Endothelial cell of umbilical vein (primary cell): ENCODE measurements at regions not wholly inside any gene's neighbourhood (a gene's known extent, or its start where the extent isn't known, plus 50 kb on each side); places are given as distances from the start of the nearest gene placed in this dataset.

Experiments
- BruUV-seq: library from RNA; stranded (reverse); fragments of 400-500 nt; replicated peaks from 2 replicates; lab custom pipeline; 2021; lab: Mats Ljungman, UMichigan
- CTCF ChIA-PET: fragments of 300-600, 350-600 bp; sonication (Branson Sonifier 250); formaldehyde crosslinking; loops from one replicate; lab custom pipeline; 2021; ENCODE audit warnings: antibody characterized with exemption, inconsistent platforms; lab: Charles Lee
- POLR2A ChIA-PET: fragments of 300-600, 350-600 bp; sonication (Branson Sonifier 250); formaldehyde crosslinking; loops from one replicate; lab custom pipeline; 2021; ENCODE audit warnings: antibody characterized with exemption, inconsistent platforms; lab: Charles Lee
- DNase-seq: peaks from one replicate; pipeline ENCODE4 v3.0.0-alpha.2; 2011; ENCODE audit warnings: low read depth, low spot score
- FAIRE-seq: peaks from 2 replicates; lab custom pipeline; 2011; peaks lifted over from hg19 to GRCh38; lab: Jason Lieb, UNC
- H2AFZ ChIP-seq: 2 replicates; pipeline ENCODE4 v1.6.0; 2012; ENCODE audit warnings: low read depth, low read length, control low read depth, inconsistent platforms
- H3K27ac ChIP-seq: 2 replicates; pipeline ENCODE4 v1.5.1; 2011; ENCODE audit warnings: low read depth, mild to moderate bottlenecking, control low read depth, low read length, moderate library complexity; ENCODE audit not compliant: insufficient read depth
- H3K27me3 ChIP-seq, 2 experiments: 2 replicates each; pipeline versions ENCODE4 v1.6.0 to v1.6.1; 2011; ENCODE audit warnings: low read length in 2 of 2, mixed read lengths in 1 of 2; ENCODE audit not compliant: control insufficient read depth in 2 of 2, insufficient read depth in 2 of 2
- H3K36me3 ChIP-seq, 2 experiments: 2 replicates in 1 of 2; 3 replicates in 1 of 2; pipeline ENCODE4 v1.5.1; 2011; ENCODE audit warnings: low read length in 2 of 2, mild to moderate bottlenecking in 1 of 2, moderate library complexity in 1 of 2; ENCODE audit not compliant: control insufficient read depth in 2 of 2, insufficient read depth in 2 of 2; ENCODE audit errors: extremely low read depth in 1 of 2
- H3K4me1 ChIP-seq: 3 replicates; pipeline ENCODE4 v1.5.1; 2011; ENCODE audit warnings: mild to moderate bottlenecking, low read length; ENCODE audit not compliant: control insufficient read depth, insufficient read depth; ENCODE audit errors: extremely low read depth
- H3K4me2 ChIP-seq: 2 replicates; pipeline ENCODE4 v1.6.1; 2011; ENCODE audit warnings: low read length, control low read depth, mixed read lengths; ENCODE audit not compliant: insufficient read depth
- H3K4me3 ChIP-seq, 3 experiments: fragments of 200-600 bp in 1 of 3; sonication (generic), shearing (Covaris generic) in 1 of 3; replicated peaks in 1 of 3; 2 replicates each; pipeline ENCODE4 v1.5.1; 2011 to 2016; ENCODE audit warnings: control low read depth in 3 of 3, low read length in 3 of 3, mild to moderate bottlenecking in 2 of 3, inconsistent platforms in 1 of 3, low read depth in 1 of 3, moderate library complexity in 1 of 3; ENCODE audit not compliant: insufficient read depth in 1 of 3
- H3K79me2 ChIP-seq: 2 replicates; pipeline ENCODE4 v1.6.0; 2012; ENCODE audit warnings: low read length, inconsistent platforms; ENCODE audit not compliant: control insufficient read depth, insufficient read depth
- H3K9ac ChIP-seq: replicated peaks from 2 replicates; pipeline ENCODE3; 2011; ENCODE audit warnings: low read length, control low read depth; ENCODE audit not compliant: insufficient read depth; ENCODE audit errors: extremely low read depth
- H3K9me1 ChIP-seq: replicated peaks from 3 replicates; pipeline ENCODE4 v1.6.0; 2011; ENCODE audit warnings: mild to moderate bottlenecking, low read length; ENCODE audit not compliant: control insufficient read depth, insufficient read depth; ENCODE audit errors: extremely low read depth
- H3K9me3 ChIP-seq: replicated peaks from 2 replicates; pipeline ENCODE4 v1.5.1; 2012; ENCODE audit warnings: low read length, inconsistent platforms; ENCODE audit not compliant: control insufficient read depth, insufficient read depth
- H4K20me1 ChIP-seq: replicated peaks from 2 replicates; pipeline ENCODE3; 2011; ENCODE audit warnings: mild to moderate bottlenecking, low read length; ENCODE audit not compliant: control insufficient read depth, insufficient read depth; ENCODE audit errors: extremely low read depth
- EZH2 ChIP-seq: IDR thresholded peaks from 2 replicates; pipeline ENCODE4 v1.6.1; 2012; ENCODE audit warnings: borderline replicate concordance, low read depth, mild to moderate bottlenecking, moderate library complexity, low read length, inconsistent platforms; ENCODE audit not compliant: severe bottlenecking
- FOS ChIP-seq: IDR thresholded peaks from 2 replicates; pipeline ENCODE4 v1.6.1; 2011; ENCODE audit warnings: mild to moderate bottlenecking, low read length, moderate library complexity, borderline replicate concordance; ENCODE audit not compliant: insufficient read depth
- GATA2 ChIP-seq: IDR thresholded peaks from 2 replicates; pipeline ENCODE4 v1.7.0; 2011; ENCODE audit warnings: low read depth, mild to moderate bottlenecking, moderate library complexity, mixed read lengths, low read length; ENCODE audit not compliant: insufficient read length, insufficient read depth
- JUN ChIP-seq: IDR thresholded peaks from 2 replicates; pipeline ENCODE4 v1.6.1; 2011; ENCODE audit warnings: borderline replicate concordance, low read depth; ENCODE audit not compliant: insufficient read length, insufficient read depth
- MYC ChIP-seq: IDR thresholded peaks from one replicate; pipeline ENCODE4 v1.6.1; 2011; ENCODE audit warnings: mild to moderate bottlenecking, low read depth, low read length
- POLR2A ChIP-seq: IDR thresholded peaks from 2 replicates; pipeline ENCODE4 v1.6.1; 2012; ENCODE audit warnings: low read depth, mild to moderate bottlenecking, control low read depth, low read length
- POLR2AphosphoS5 ChIP-seq: IDR thresholded peaks from 2 replicates; pipeline ENCODE4 v1.6.1; 2012; ENCODE audit warnings: low read depth, mild to moderate bottlenecking, control low read depth, low read length, moderate library complexity; ENCODE audit not compliant: insufficient read depth
- dilution Hi-C: fragments of 300-500 bp; cut with MboI; formaldehyde crosslinking; loops from one replicate; pipeline ENCODE4 v1.15.0; 2019; ENCODE audit warnings: low sequenced_read_pairs; ENCODE audit not compliant: extremely low pct_ligation_motif_present
- intact Hi-C: fragments of 100-400 bp; cut with micrococcal nuclease; formaldehyde crosslinking; loops from one replicate; pipeline ENCODE4 v1.10.0; 2022
- TF ChIP-seq, protein P1 (sequence below), 2 donors: IDR thresholded peaks; 1 replicate in 1 of 2; 2 replicates in 1 of 2; pipeline ENCODE4 v1.5.1; 2011; ENCODE audit warnings: low read length in 2 of 2, mild to moderate bottlenecking in 2 of 2, moderate library complexity in 2 of 2, control low read depth in 1 of 2, inconsistent platforms in 1 of 2, low read depth in 1 of 2; ENCODE audit not compliant: insufficient read depth in 1 of 2; ENCODE audit errors: extremely low read depth in 1 of 2
- TF ChIP-seq, protein P2 (sequence below): IDR thresholded peaks from 2 replicates; pipeline ENCODE4 v1.6.1; 2011; ENCODE audit not compliant: insufficient read depth, insufficient read length

- FAIRE-seq (peak; percentile 91), DNase-seq (peak; percentile 97)
- Histone ChIP-seq H3K4me1 (peaks cover 71% of the 10 kb centered on the region), H3K79me2 (no peaks in the 10 kb centered on the region), H3K4me3 (no peak overlapping the region), H4K20me1 (no peaks in the 10 kb centered on the region), H3K9me1 (no peaks in the 10 kb centered on the region), H3K27ac (peak overlapping the region; percentile 92), H3K4me2 (peak overlapping the region; percentile 54), H2AFZ (peak overlapping the region; percentile 24), H3K36me3 (no peaks in the 10 kb centered on the region), H3K9ac (peak overlapping the region; percentile 44), H3K27me3 (no peaks in the 10 kb centered on the region), H3K9me3 (no peaks in the 10 kb centered on the region)
- BruUV-seq, result TSS peak; percentile 92
- CTCF ChIA-PET, result interaction anchor here (0.9 to 3.9 kb wide), 7 partner anchors 12 to 123 kb away, joined by 3 to 16 read pairs (median 3); partner anchors contain the start of gene ARHGEF3
- POLR2A ChIA-PET, result interaction anchor here (0.6 kb wide), 1 partner anchor 241 kb away, joined by 3 read pairs; no protein-coding TSS in a partner anchor
- intact Hi-C loops (loop anchor here (1.0 to 5.0 kb wide), 6 partner anchors 58 to 241 kb away; partner anchors contain the start of gene TASOR), dilution Hi-C loops (no loop called here)
- peak; percentile 57 for TF ChIP-seq POLR2AphosphoS5
- peak; percentile 26 for TF ChIP-seq JUN
- no peak for TF ChIP-seq POLR2A
- TF ChIP-seq FOS, result peak; percentile 39
- TF ChIP-seq MYC, result no peak
- TF ChIP-seq, protein P1, sequence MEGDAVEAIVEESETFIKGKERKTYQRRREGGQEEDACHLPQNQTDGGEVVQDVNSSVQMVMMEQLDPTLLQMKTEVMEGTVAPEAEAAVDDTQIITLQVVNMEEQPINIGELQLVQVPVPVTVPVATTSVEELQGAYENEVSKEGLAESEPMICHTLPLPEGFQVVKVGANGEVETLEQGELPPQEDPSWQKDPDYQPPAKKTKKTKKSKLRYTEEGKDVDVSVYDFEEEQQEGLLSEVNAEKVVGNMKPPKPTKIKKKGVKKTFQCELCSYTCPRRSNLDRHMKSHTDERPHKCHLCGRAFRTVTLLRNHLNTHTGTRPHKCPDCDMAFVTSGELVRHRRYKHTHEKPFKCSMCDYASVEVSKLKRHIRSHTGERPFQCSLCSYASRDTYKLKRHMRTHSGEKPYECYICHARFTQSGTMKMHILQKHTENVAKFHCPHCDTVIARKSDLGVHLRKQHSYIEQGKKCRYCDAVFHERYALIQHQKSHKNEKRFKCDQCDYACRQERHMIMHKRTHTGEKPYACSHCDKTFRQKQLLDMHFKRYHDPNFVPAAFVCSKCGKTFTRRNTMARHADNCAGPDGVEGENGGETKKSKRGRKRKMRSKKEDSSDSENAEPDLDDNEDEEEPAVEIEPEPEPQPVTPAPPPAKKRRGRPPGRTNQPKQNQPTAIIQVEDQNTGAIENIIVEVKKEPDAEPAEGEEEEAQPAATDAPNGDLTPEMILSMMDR (IDR thresholded peaks at IDR 0.05; ENCODE audit: extremely low read depth in 1 of 2, insufficient read depth in 1 of 2, low read depth in 1 of 2, low read length in 2 of 2), result no peak
- TF ChIP-seq GATA2, result peak; percentile 14
- TF ChIP-seq EZH2, result no peak
- TF ChIP-seq, protein P2, sequence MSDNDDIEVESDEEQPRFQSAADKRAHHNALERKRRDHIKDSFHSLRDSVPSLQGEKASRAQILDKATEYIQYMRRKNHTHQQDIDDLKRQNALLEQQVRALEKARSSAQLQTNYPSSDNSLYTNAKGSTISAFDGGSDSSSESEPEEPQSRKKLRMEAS, result peak; percentile 86
Observed at GRCh38 chr3:56923526-56924224, 121.9 kb upstream of the ARHGEF3 start.
